D341Med (cell line): ENCODE measurements at regions not wholly inside any gene's neighbourhood (a gene's known extent, or its start where the extent isn't known, plus 50 kb on each side); places are given as distances from the start of the nearest gene placed in this dataset.
"Not testable (repeated sequence)": the region's sequence is repeated elsewhere in the genome, so short reads cannot be mapped to it uniquely, and the experiment has no call there.

Experiments
- DNase-seq: peaks from one replicate; pipeline ENCODE4 v3.0.0; 2012; ENCODE audit warnings: low spot score

- no peak for DNase-seq
These were observed 949.2 kb downstream of the MCTP2 start for GRCh38 chr15:95180530-95180929.

GRCh38 chr15:95182091-95182490, 950.7 kb downstream of the MCTP2 start:
- no peak for DNase-seq

GRCh38 chr15:95192923-95193322, 961.6 kb downstream of the MCTP2 start:
- DNase-seq: no peak

- no peak for DNase-seq
These were observed 963.4 kb downstream of the MCTP2 start for GRCh38 chr15:95194746-95195145.

GRCh38 chr15:95196176-95196915, 965.0 kb downstream of the MCTP2 start:
- no peak for DNase-seq

GRCh38 chr15:95202569-95203349, 971.4 kb downstream of the MCTP2 start:
- no peak for DNase-seq

- DNase-seq: no peak
These were observed 973.7 kb downstream of the MCTP2 start for GRCh38 chr15:95205077-95205476.

GRCh38 chr15:95205830-95206229, 974.5 kb downstream of the MCTP2 start:
- DNase-seq: not testable (repeated sequence)

GRCh38 chr15:95208071-95208470, 976.7 kb downstream of the MCTP2 start:
- no peak for DNase-seq

GRCh38 chr15:95208988-95209387, 977.6 kb downstream of the MCTP2 start:
- no peak for DNase-seq

- no peak for DNase-seq
These were observed 979.1 kb downstream of the MCTP2 start for GRCh38 chr15:95210436-95210981.

- no peak for DNase-seq
These were observed 983.7 kb downstream of the MCTP2 start for GRCh38 chr15:95215017-95215416.

GRCh38 chr15:95226835-95227234, 995.5 kb downstream of the MCTP2 start:
- no peak for DNase-seq

GRCh38 chr15:95227235-95227634, 995.9 kb downstream of the MCTP2 start:
- no peak for DNase-seq

- no peak for DNase-seq
These were observed 997.6 kb downstream of the MCTP2 start for GRCh38 chr15:95228856-95229555.

- DNase-seq: no peak
These were observed 1003.7 kb downstream of the MCTP2 start for GRCh38 chr15:95235033-95235432.

- DNase-seq: no peak
These were observed 1016.0 kb downstream of the MCTP2 start for GRCh38 chr15:95247071-95247984.

GRCh38 chr15:95249524-95249923, 1018.2 kb downstream of the MCTP2 start:
- no peak for DNase-seq

- no peak for DNase-seq
These were observed 1021.0 kb downstream of the MCTP2 start for GRCh38 chr15:95252404-95252803.

- no peak for DNase-seq
These were observed 1022.9 kb downstream of the MCTP2 start for GRCh38 chr15:95254263-95254662.

GRCh38 chr15:95259513-95259912, 1028.2 kb downstream of the MCTP2 start:
- DNase-seq: peak; percentile 68
